GM21576 (cell line): ENCODE measurements at regions not wholly inside any gene's neighbourhood (a gene's known extent, or its start where the extent isn't known, plus 50 kb on each side); places are given as distances from the start of the nearest gene placed in this dataset.

Experiments
- ATAC-seq: cut with Tn5 transposase; IDR thresholded peaks from one replicate; pipeline ENCODE4 v1.9.1; 2021; ENCODE audit warnings: mild to moderate bottlenecking, moderate library complexity; ENCODE audit not compliant: unreplicated experiment

DNA sequence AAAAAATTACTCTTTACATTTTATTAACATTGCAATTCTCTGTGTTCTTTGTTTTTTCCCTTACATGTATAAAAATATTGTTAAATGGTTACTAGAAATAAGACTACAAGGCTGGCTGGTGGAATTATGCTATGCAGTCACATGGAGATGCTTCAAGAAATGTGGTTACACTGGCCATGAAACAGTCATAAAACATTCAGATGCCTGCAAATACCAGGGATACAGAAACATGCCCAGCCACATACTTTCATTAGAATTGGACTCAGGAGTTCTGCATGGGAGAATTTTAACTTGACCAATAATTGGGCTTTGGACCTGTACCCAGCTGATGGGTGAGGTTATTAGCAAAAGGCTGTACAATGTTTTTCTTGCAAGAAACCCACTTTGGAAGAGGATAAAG, 1407.7 kb upstream of the SLC10A2 start:
- ATAC-seq = no peak

DNA sequence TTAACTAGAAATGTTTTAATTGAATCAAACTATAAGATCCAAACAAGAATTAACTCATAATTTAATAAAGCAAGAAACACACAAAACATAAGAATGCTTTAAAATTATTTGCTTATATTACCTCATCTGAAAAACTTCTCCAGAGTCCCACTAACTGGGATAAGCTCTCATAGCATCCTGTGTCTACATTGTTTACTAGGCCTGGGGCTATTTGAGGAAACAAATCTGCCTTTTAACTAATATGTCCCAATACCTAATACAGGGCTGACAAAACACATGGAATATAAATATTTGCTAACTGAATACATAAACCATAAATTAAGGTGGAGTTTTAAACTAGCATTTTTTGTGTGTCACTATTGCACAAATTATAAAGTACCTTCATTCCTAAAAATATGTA, 1399.8 kb upstream of the SLC10A2 start:
- no peak for ATAC-seq

DNA sequence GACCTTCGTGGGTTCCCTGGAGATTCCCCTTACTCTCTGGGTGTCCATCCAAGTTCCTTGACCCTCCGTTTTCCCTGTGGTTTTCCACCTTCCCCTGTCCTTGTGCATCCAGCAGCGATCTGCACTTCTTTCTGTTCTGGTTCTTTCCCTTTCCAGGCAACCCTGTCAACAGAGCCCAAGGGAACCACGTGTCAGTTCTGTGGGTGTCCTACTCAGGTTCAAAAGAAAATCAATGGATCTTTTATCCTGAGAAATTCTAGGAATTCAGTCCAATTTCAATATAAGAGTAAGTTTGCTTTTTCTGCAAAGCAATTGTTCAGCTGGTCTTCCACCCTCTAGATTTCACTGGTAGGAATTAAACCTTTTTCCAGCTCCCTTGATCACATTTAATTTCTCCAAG, 1394.8 kb upstream of the SLC10A2 start:
- ATAC-seq = no peak

DNA sequence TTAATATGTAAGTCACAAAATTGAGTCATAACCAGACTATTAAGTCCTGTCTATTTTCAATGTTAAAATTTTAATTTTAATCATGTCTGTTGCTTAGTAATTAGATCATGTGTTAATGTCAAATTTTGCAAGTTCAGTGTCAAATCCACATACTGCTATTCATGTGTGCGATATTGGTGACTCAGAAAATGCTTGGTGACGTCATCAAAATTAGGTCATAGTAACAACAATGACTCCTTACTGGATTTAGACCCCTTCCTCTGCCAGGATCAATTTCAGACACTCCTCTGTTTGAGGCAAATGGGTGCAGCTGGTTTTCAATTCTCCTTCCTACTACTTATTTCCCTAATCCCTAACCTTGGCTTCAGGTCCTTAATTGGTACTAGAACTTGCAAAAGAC, 1394.3 kb upstream of the SLC10A2 start:
- ATAC-seq = no peak

DNA sequence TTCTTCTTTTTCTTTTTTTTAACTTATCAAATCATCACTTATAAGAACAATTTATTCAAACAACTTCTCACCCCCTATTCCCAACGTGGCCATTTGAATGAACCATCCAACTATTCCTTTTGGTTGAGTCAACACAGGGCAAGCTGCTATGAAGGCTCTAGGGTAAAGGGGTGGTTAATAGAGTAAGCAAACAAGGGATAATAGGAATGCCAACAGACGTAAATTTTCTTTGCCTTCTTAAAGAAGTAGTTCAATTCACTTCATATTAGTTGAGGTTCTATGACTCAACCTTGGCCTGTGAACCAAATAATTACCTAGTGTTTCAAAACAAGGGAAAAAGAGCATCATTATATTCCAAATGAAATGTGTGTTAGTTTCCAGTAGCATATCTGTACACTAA, 1383.8 kb upstream of the SLC10A2 start:
- ATAC-seq = no peak

DNA sequence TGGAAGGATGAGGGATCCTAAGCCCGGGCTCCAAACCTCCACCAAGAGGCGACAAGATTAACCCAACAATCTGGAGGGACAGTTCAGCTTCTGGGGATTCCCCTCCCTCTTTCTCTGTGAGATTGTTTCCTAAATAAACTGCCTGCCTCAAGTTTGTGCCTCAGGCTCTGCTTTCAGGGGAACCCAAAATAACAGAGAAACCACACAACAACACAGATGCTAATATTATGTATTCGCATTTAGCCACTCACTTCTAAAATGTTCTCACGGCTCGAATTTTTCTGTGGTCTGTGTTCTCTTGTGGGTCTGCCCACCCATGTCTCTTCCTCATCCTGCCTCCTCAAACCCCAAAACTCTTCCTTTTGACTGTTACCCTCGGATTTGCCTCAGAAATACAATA, 1381.1 kb upstream of the SLC10A2 start:
- ATAC-seq = no peak

DNA sequence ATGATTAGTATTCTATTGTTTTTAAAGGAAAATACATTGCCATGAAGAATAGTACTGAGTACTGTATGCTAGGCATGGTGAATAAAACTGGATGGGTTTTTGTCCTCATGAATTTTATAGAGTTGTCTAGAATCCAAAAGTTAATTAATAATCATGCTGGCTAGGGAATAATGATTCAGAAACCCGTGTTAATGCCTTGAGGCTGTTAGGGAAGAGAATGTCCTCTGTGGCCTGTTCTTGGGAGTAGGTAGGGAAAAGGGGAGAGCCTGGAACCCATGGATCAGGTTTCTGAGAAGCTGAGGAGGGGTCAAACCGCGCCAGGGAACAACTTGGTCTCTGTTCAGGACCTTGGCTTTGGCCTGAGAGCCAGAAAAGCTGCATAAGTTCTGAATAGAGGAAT, 1376.3 kb upstream of the SLC10A2 start:
- no peak for ATAC-seq

DNA sequence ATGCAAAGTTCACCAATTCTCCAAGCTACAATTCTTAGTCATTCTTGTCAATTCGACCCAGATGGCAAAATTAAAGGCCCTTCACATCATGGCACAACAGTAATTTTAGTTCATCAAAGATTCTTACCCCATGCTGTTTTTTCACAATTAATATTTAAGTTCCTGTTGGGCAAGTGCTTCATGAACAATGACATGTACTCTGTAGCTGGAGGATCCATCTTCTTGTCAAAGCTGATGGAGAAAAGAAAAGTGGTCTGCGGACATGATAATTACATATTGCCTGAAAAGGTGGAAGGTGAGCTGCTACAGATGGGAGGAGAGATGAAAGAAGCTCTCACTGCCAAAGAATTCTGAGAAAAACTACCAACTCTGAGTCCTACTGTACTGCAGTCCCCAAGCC, 1370.3 kb upstream of the SLC10A2 start:
- no peak for ATAC-seq

DNA sequence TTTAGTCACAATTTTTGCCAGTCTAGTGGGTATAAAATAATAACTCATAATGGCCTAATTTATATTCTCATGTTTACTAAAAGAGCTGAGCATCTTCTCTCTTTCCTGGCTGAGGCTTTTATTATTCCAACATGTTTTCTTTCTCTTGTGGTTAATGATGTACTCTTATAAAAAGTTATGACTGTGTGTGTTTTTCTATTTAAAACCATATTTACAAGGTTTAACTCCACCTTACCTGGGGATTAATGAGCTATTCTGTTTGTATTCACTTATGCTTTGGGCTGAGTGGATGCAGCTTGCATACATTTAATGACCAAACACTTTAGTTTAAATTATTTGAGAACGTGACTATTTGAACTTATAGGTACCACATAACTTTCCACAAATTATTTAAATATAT, 1365.7 kb upstream of the SLC10A2 start:
- no peak for ATAC-seq

DNA sequence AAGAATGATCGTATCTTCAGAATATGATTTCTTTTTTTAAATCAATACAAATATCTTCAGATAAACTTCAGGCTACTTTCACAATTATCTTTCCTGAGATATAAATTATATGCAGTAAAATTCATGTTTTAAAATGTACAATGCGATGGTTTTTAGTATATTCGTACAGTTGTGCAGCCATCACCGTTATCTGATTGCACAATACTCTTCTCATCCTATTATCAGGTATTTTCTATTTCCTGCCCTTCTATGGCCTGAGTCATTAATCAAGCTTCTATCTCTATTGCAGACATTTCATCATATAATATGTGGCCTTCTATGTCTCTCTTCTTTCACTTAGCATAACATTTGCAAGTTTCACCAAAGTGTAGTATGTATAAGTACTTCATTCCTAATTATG, 1360.2 kb upstream of the SLC10A2 start:
- no peak for ATAC-seq

DNA sequence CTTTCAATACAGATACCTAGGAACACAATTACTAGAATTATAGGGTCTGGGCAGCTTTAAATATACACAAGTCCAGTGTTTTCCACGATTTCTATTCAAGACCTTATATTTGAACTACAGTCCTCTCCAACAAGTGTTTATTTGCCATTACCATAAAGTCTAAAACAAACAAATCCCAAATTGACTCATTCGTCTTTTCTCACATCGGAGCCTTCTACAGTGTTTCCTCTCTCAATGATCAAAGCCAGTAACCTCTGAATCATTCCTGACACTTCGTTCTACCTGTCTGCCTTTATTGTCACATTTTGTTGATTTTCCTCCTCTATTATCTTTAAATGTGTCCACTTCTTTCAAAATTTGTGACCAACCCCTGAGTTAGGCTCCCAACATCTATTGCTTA, 1356.5 kb upstream of the SLC10A2 start:
- ATAC-seq = no peak

DNA sequence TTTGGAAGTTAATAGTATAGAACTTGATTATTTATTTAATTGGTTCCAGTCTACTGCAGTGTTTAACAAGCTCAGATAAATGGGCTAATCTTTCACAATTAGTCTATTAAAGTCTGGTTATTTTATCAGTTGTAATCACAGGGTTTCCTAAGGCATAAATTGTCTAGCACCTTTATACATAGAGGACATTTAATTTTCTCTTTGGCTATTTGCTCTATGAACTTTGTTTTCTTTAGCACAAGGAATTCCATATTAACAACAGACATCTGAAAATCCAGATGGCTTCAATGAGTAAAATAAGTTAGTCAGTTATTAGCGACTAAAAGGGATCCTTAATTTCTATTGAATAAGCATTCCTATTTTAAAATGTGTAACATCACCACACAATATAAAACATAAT, 1350.8 kb upstream of the SLC10A2 start:
- ATAC-seq = no peak

DNA sequence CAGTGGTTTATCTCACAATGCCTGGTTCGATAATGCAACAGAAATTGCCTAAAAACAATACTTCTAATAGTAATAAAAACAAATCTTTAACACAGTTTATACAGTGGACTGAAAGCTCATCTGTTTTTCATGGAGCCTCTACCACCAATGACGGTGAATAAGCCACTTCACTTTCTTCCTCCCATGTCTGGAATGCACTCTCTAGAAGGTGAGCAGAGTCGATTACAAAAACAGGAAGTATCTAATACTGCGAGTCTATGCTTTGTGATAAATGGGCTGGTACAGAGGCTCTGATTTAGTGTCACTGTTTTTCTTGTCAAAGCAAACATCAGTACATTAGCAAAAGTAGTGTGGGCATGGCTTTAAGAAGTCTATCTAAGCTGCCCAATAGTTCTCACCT, 1348.6 kb upstream of the SLC10A2 start:
- ATAC-seq = no peak

DNA sequence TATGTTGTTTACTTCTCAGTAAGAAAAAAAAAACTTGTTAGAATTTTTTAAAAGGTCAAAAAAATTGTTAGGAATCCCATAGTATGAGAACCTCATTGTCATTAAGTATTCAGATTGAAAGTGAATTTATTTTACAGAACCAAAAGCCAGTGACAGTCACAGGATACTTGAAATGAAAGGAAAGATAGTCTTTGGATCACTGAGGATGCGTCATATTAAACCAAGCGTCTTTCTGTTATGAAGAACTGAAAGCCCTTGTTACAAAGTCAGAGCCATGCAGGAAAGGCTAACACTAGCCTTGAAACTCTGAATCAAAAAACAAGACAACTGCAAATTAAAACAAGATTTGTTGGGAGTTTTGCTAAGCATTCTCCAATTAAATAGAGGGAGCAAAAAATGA, 1348.0 kb upstream of the SLC10A2 start:
- no peak for ATAC-seq

DNA sequence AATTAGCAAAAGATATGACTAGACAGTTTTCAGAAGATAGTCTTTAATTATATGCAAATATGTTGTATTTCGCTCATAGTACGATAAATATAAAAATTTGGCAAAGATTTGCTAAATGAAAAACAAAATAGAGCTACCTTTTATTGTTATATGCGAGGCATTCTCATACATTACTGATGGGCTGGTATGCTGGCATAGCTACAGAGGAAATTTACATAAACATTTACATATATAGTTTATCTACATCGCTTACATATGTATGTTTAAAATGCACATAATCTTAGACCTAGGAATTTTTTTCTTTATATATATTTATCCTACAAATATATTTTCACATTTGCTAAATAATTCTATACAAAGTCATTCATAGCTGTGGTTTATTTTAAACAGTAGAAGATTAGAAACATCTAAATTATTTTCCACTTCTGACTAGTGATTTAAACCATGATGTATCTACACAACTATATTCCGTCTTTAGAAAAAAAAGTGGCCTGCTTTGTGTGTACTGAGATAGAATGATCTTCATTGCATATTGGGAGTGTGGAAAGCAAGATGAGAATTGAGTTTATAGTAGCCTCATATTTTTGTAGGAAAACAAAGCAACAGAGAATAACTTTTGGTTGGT, 1345.0 kb upstream of the SLC10A2 start:
- ATAC-seq = no peak

DNA sequence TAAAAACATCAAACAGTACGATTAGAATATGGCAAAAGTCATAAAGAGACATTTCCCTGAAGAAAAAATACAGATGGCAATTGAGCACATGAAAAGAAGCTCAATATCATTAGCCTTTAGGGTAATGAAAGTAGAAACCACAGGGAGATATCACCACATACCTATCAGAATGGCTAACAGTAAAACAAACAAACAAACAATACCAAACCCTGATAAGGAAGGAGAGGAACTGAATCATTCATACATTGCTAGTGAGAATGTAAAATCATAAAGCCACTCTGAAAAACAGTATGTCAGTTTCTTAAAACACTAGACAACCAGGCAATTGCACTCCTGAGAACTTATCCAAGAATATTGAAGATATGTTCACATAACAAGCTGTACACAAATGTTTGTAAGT, 1342.5 kb upstream of the SLC10A2 start:
- no peak for ATAC-seq

DNA sequence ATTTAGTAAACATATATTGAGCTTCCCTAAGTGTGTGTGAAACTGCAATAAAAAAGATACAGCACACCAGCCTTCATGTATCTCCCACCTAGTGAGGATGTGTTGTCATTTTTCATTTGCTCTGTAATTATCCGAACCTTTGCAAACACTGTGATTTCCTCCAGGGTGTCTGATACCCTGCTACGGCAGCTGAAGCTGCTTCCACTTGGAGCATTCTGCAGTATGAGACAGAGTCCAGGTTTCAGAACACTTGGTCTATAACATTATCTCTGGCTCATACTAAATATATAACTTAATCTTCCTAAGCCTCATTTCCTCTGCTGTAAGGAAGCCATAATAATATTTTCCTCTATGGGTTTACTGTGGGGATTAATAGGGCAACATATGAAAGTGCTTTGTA, 1338.1 kb upstream of the SLC10A2 start:
- ATAC-seq = no peak

DNA sequence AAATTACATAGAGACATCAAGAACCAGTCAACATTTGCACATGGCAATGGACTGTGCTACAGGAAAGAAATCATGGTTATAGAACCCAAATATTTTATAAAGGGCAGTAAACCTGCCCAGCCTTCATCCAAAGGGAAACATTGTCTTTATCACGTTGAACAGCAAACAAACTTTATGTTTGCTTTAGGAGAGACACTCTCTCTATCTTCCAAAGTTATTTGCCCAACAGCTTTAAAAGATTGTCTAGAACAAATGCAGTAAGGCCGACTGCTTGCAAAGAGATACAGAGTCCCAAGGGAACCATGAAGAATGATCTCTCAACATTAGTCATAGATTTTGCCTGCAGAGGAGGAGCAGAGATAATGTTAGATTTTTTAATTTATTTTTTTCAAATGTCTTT, 1323.5 kb upstream of the SLC10A2 start:
- no peak for ATAC-seq

DNA sequence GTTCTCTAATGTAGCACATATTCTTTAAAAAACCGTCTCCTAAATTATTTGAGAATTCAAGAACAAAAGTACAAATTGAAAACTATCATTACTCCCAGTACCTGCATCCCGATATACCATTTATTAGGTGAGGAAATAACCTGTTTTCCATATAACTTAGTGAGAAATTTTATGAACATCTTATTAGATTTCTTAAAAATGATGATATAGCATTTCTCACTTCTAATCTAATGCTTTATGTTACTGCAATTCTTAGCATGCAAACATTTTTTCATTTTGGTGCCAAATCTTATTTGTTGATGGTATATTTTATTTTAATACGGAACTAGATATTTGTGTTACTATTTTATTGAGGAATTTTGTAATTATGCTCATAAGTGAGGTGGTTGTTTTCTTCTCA, 1321.3 kb upstream of the SLC10A2 start:
- ATAC-seq = no peak

DNA sequence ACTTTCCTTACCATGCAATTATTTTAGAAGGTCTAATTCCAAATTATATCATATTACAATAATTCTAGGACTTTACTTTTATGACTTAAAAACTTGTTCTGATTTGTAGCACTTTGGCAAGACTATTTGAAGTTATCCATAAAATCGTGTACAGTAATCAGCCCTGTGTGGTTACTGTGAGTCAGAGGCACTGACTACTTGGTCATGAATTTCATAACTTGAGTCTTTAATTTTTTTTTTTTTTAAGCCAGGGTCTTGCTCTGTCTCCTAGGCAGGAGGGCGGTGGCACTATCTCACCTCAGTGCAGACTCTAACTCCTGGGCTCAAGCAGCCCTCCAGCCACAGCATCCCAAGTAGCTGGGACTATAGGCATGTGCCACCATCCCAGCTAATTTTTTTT, 1319.2 kb upstream of the SLC10A2 start:
- ATAC-seq = no peak

DNA sequence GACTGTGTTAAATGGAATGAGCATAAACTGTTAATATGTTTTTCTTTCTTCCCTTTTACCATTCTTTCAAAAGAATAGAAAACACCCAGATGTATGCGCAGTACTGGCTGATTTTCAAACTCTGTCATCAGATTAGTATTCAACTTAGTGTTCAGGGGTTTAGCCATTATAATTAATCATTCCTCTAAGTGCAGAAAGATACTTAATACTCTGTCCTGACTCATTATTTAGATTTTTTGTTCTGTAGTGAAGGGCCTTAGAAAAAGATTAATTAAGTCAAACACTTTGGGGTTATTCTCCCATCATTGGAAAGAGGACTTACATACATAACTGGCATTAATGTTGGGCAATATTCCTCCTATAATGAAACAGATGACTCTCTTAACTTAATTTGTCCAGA, 1316.7 kb upstream of the SLC10A2 start:
- ATAC-seq = no peak

DNA sequence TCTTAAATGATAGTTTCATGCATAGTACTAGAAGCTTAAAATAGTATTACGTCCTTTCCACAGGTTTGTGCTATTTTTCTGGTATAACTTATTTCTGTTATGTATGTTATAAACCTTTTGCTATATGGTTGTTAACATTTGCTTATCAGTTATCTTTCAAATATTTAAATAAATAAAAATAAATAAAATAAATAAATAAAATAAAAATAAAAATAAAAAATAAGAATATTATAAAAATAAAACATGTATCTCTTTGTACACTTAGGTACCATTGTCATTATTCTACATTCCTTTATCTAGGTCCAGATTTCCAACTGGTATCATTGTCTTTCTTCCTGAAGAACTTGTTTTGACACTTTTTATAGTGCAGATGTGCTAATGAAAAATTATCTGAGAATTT, 1310.4 kb upstream of the SLC10A2 start:
- no peak for ATAC-seq

DNA sequence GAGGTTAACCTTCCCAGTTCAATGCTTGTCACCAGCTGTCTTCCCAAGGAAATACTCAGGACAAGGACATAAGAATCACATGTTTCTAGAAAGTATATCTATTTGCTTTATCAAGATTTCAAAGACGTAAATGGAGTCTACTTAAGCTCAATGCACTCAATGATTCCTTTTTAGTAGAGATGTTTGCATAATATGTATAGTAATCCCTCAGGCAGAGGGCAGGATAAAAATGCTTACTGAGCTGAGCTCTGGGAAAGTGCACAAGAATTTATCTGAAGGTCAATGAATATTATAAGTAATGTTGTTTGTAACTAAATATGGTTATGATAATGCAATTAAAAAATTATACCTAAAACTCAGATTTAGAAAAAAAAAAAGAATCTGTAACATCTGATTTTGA, 1309.4 kb upstream of the SLC10A2 start:
- ATAC-seq = no peak
